ENCODE measurements at regions not wholly inside any gene's neighbourhood (a gene's known extent, or its start where the extent isn't known, plus 50 kb on each side); places are given as distances from the start of the nearest gene placed in this dataset.
"Not testable (repeated sequence)": the region's sequence is repeated elsewhere in the genome, so short reads cannot be mapped to it uniquely, and the experiment has no call there.

GRCh38 chr3:177445549-177445948 lies 248.3 kb upstream of the TBL1XR1 start:
- Histone ChIP-seq H3K4me3 (ENCODE audit: low read depth, low read length) (no peak overlapping the region), H3K4me1 (ENCODE audit: control insufficient read depth, insufficient read depth, low read length) (no peaks in the 10 kb centered on the region), H3K27ac (ENCODE audit: low read depth, low read length) (no peak overlapping the region)

GRCh38 chr3:177446165-177446601 lies 248.9 kb upstream of the TBL1XR1 start:
- Histone ChIP-seq H3K9ac (ENCODE audit: low read length) (no peak overlapping the region), H3K9me3 (ENCODE audit: control insufficient read depth, insufficient read depth, low read depth, low read length) (no peaks in the 10 kb centered on the region), H3K4me3 (ENCODE audit: low read depth, low read length) (no peak overlapping the region), H3K4me1 (ENCODE audit: control insufficient read depth, insufficient read depth, low read length) (no peaks in the 10 kb centered on the region), H3K27me3 (ENCODE audit: control insufficient read depth, insufficient read depth, low read length) (no peaks in the 10 kb centered on the region), H3K36me3 (ENCODE audit: control insufficient read depth, insufficient read depth, low read length) (no peaks in the 10 kb centered on the region), H3K27ac (ENCODE audit: low read depth, low read length) (no peak overlapping the region)

More at GRCh38 chr3:177445549-177445948, 248.3 kb upstream of the TBL1XR1 start:
- Histone ChIP-seq H3K27me3 (ENCODE audit: control insufficient read depth, insufficient read depth, low read length) (no peaks in the 10 kb centered on the region), H3K9ac (ENCODE audit: low read length) (no peak overlapping the region), H3K9me3 (ENCODE audit: control insufficient read depth, insufficient read depth, low read depth, low read length) (no peaks in the 10 kb centered on the region), H3K36me3 (ENCODE audit: control insufficient read depth, insufficient read depth, low read length) (no peaks in the 10 kb centered on the region)

- Histone ChIP-seq H3K9ac (ENCODE audit: low read length) (no peak overlapping the region), H3K9me3 (ENCODE audit: control insufficient read depth, insufficient read depth, low read depth, low read length) (no peaks in the 10 kb centered on the region), H3K27me3 (ENCODE audit: control insufficient read depth, insufficient read depth, low read length) (no peaks in the 10 kb centered on the region), H3K4me3 (ENCODE audit: low read depth, low read length) (no peak overlapping the region), H3K36me3 (ENCODE audit: control insufficient read depth, insufficient read depth, low read length) (no peaks in the 10 kb centered on the region), H3K4me1 (ENCODE audit: control insufficient read depth, insufficient read depth, low read length) (no peaks in the 10 kb centered on the region), H3K27ac (ENCODE audit: low read depth, low read length) (no peak overlapping the region)
Measured at GRCh38 chr3:177447938-177448337, 250.7 kb upstream of the TBL1XR1 start.

- Histone ChIP-seq H3K27me3 (ENCODE audit: control insufficient read depth, insufficient read depth, low read length) (no peaks in the 10 kb centered on the region), H3K9me3 (ENCODE audit: control insufficient read depth, insufficient read depth, low read depth, low read length) (no peaks in the 10 kb centered on the region), H3K4me1 (ENCODE audit: control insufficient read depth, insufficient read depth, low read length) (no peaks in the 10 kb centered on the region), H3K4me3 (ENCODE audit: low read depth, low read length) (no peak overlapping the region), H3K36me3 (ENCODE audit: control insufficient read depth, insufficient read depth, low read length) (no peaks in the 10 kb centered on the region), H3K9ac (ENCODE audit: low read length) (no peak overlapping the region), H3K27ac (ENCODE audit: low read depth, low read length) (no peak overlapping the region)
Measured at GRCh38 chr3:177448987-177449359, 251.7 kb upstream of the TBL1XR1 start.

GRCh38 chr3:177449360-177450006 lies 252.2 kb upstream of the TBL1XR1 start:
- no peaks in the 10 kb centered on the region for H3K27me3 ChIP-seq (ENCODE audit: control insufficient read depth, insufficient read depth, low read length)
- no peak overlapping the region for H3K4me3 ChIP-seq (ENCODE audit: low read depth, low read length)
- no peaks in the 10 kb centered on the region for H3K4me1 ChIP-seq (ENCODE audit: control insufficient read depth, insufficient read depth, low read length)
- H3K9me3 ChIP-seq (ENCODE audit: control insufficient read depth, insufficient read depth, low read depth, low read length): no peaks in the 10 kb centered on the region
- H3K27ac ChIP-seq (ENCODE audit: low read depth, low read length): no peak overlapping the region
- no peaks in the 10 kb centered on the region for H3K36me3 ChIP-seq (ENCODE audit: control insufficient read depth, insufficient read depth, low read length)
- H3K9ac ChIP-seq (ENCODE audit: low read length): no peak overlapping the region

- H3K27me3 ChIP-seq (ENCODE audit: control insufficient read depth, insufficient read depth, low read length): no peaks in the 10 kb centered on the region
- no peaks in the 10 kb centered on the region for H3K4me1 ChIP-seq (ENCODE audit: control insufficient read depth, insufficient read depth, low read length)
- H3K36me3 ChIP-seq (ENCODE audit: control insufficient read depth, insufficient read depth, low read length): no peaks in the 10 kb centered on the region
- H3K4me3 ChIP-seq (ENCODE audit: low read depth, low read length): no peak overlapping the region
- no peak overlapping the region for H3K27ac ChIP-seq (ENCODE audit: low read depth, low read length)
- H3K9ac ChIP-seq (ENCODE audit: low read length): no peak overlapping the region
- H3K9me3 ChIP-seq (ENCODE audit: control insufficient read depth, insufficient read depth, low read depth, low read length): no peaks in the 10 kb centered on the region
Measured at GRCh38 chr3:177451301-177451750, 254.0 kb upstream of the TBL1XR1 start.

- Histone ChIP-seq H3K27me3 (ENCODE audit: control insufficient read depth, insufficient read depth, low read length) (no peaks in the 10 kb centered on the region), H3K27ac (ENCODE audit: low read depth, low read length) (no peak overlapping the region), H3K4me1 (ENCODE audit: control insufficient read depth, insufficient read depth, low read length) (no peaks in the 10 kb centered on the region), H3K9me3 (ENCODE audit: control insufficient read depth, insufficient read depth, low read depth, low read length) (no peaks in the 10 kb centered on the region), H3K4me3 (ENCODE audit: low read depth, low read length) (no peak overlapping the region), H3K9ac (ENCODE audit: low read length) (no peak overlapping the region), H3K36me3 (ENCODE audit: control insufficient read depth, insufficient read depth, low read length) (no peaks in the 10 kb centered on the region)
Measured at GRCh38 chr3:177451864-177452830, 254.9 kb upstream of the TBL1XR1 start.

GRCh38 chr3:177452831-177453450 lies 255.7 kb upstream of the TBL1XR1 start:
- Histone ChIP-seq H3K4me3 (ENCODE audit: low read depth, low read length) (no peak overlapping the region), H3K9me3 (ENCODE audit: control insufficient read depth, insufficient read depth, low read depth, low read length) (peaks cover 8% of the 10 kb centered on the region), H3K4me1 (ENCODE audit: control insufficient read depth, insufficient read depth, low read length) (no peaks in the 10 kb centered on the region), H3K36me3 (ENCODE audit: control insufficient read depth, insufficient read depth, low read length) (no peaks in the 10 kb centered on the region), H3K27me3 (ENCODE audit: control insufficient read depth, insufficient read depth, low read length) (no peaks in the 10 kb centered on the region), H3K27ac (ENCODE audit: low read depth, low read length) (no peak overlapping the region), H3K9ac (ENCODE audit: low read length) (no peak overlapping the region)

- H3K27me3 ChIP-seq (ENCODE audit: control insufficient read depth, insufficient read depth, low read length): no peaks in the 10 kb centered on the region
- no peak overlapping the region for H3K4me3 ChIP-seq (ENCODE audit: low read depth, low read length)
- no peak overlapping the region for H3K9ac ChIP-seq (ENCODE audit: low read length)
- H3K36me3 ChIP-seq (ENCODE audit: control insufficient read depth, insufficient read depth, low read length): no peaks in the 10 kb centered on the region
- peaks cover 11% of the 10 kb centered on the region for H3K9me3 ChIP-seq (ENCODE audit: control insufficient read depth, insufficient read depth, low read depth, low read length)
- H3K27ac ChIP-seq (ENCODE audit: low read depth, low read length): no peak overlapping the region
- no peaks in the 10 kb centered on the region for H3K4me1 ChIP-seq (ENCODE audit: control insufficient read depth, insufficient read depth, low read length)
Measured at GRCh38 chr3:177453451-177453844, 256.2 kb upstream of the TBL1XR1 start.

GRCh38 chr3:177457204-177457603 lies 259.9 kb upstream of the TBL1XR1 start:
- not testable (repeated sequence) for H3K27me3 ChIP-seq (ENCODE audit: control insufficient read depth, insufficient read depth, low read length); H3K9ac ChIP-seq (ENCODE audit: low read length); H3K36me3 ChIP-seq (ENCODE audit: control insufficient read depth, insufficient read depth, low read length); H3K27ac ChIP-seq (ENCODE audit: low read depth, low read length); H3K4me3 ChIP-seq (ENCODE audit: low read depth, low read length)
- Histone ChIP-seq H3K4me1 (ENCODE audit: control insufficient read depth, insufficient read depth, low read length) (peaks cover 11% of the 10 kb centered on the region), H3K9me3 (ENCODE audit: control insufficient read depth, insufficient read depth, low read depth, low read length) (peaks cover 11% of the 10 kb centered on the region)

- H3K27me3 ChIP-seq (ENCODE audit: control insufficient read depth, insufficient read depth, low read length): no peaks in the 10 kb centered on the region
- H3K4me1 ChIP-seq (ENCODE audit: control insufficient read depth, insufficient read depth, low read length): peaks cover 18% of the 10 kb centered on the region
- peaks cover 11% of the 10 kb centered on the region for H3K9me3 ChIP-seq (ENCODE audit: control insufficient read depth, insufficient read depth, low read depth, low read length)
- H3K9ac ChIP-seq (ENCODE audit: low read length): no peak overlapping the region
- no peaks in the 10 kb centered on the region for H3K36me3 ChIP-seq (ENCODE audit: control insufficient read depth, insufficient read depth, low read length)
- no peak overlapping the region for H3K27ac ChIP-seq (ENCODE audit: low read depth, low read length)
- H3K4me3 ChIP-seq (ENCODE audit: low read depth, low read length): no peak overlapping the region
Measured at GRCh38 chr3:177459401-177459800, 262.1 kb upstream of the TBL1XR1 start.

Data from HUES6 (cell line).